Adipocyte (in vitro differentiated cells): ENCODE measurements at regions not wholly inside any gene's neighbourhood (a gene's known extent, or its start where the extent isn't known, plus 50 kb on each side); places are given as distances from the start of the nearest gene placed in this dataset.

ENCODE experiments used
- DNase-seq: peaks from one replicate; pipeline ENCODE4 v3.0.0-alpha.2; 2015; ENCODE audit warnings: low read depth
- H3K27me3 ChIP-seq: replicated peaks from 2 replicates; pipeline ENCODE4 v1.7.0; 2013; ENCODE audit warnings: mild to moderate bottlenecking, low read length, moderate library complexity; ENCODE audit not compliant: control insufficient read depth, insufficient read depth
- H3K36me3 ChIP-seq: 2 replicates; pipeline ENCODE4 v1.7.0; 2013; ENCODE audit warnings: low read length, mild to moderate bottlenecking, moderate library complexity; ENCODE audit not compliant: control insufficient read depth, insufficient read depth, severe bottlenecking
- H3K4me1 ChIP-seq: 2 replicates; pipeline ENCODE4 v1.7.0; 2013; ENCODE audit warnings: mild to moderate bottlenecking, low read length, moderate library complexity; ENCODE audit not compliant: control insufficient read depth, insufficient read depth
- H3K4me3 ChIP-seq: 2 replicates; pipeline ENCODE4 v1.7.0; 2013; ENCODE audit warnings: mild to moderate bottlenecking, low read length, moderate library complexity
- H3K9ac ChIP-seq: 2 replicates; pipeline ENCODE4 v1.7.0; 2013; ENCODE audit warnings: mild to moderate bottlenecking, low read length, moderate library complexity
- H3K9me3 ChIP-seq: 2 replicates; pipeline ENCODE4 v1.7.0; 2013; ENCODE audit warnings: mild to moderate bottlenecking, low read length, moderate library complexity; ENCODE audit not compliant: control insufficient read depth

GRCh38 chr5:77948476-77948875 lies 172.3 kb upstream of the TBCA start:
- no peak overlapping the region for H3K9ac ChIP-seq
- H3K36me3 ChIP-seq = no peaks in the 10 kb centered on the region
- no peaks in the 10 kb centered on the region for H3K27me3 ChIP-seq
- no peak for DNase-seq
- no peak overlapping the region for H3K4me3 ChIP-seq
- H3K9me3 ChIP-seq = no peaks in the 10 kb centered on the region
- no peaks in the 10 kb centered on the region for H3K4me1 ChIP-seq

GRCh38 chr5:77947041-77947428 lies 170.9 kb upstream of the TBCA start:
- no peaks in the 10 kb centered on the region for H3K36me3 ChIP-seq
- H3K4me3 ChIP-seq = no peak overlapping the region
- H3K27me3 ChIP-seq = no peaks in the 10 kb centered on the region
- H3K4me1 ChIP-seq = no peaks in the 10 kb centered on the region
- DNase-seq = no peak
- no peaks in the 10 kb centered on the region for H3K9me3 ChIP-seq
- H3K9ac ChIP-seq = no peak overlapping the region

GRCh38 chr5:77946381-77947040 lies 170.4 kb upstream of the TBCA start:
- Histone ChIP-seq H3K27me3 (no peaks in the 10 kb centered on the region), H3K9me3 (no peaks in the 10 kb centered on the region), H3K9ac (no peak overlapping the region), H3K36me3 (no peaks in the 10 kb centered on the region), H3K4me3 (no peak overlapping the region), H3K4me1 (no peaks in the 10 kb centered on the region)
- no peak for DNase-seq

GRCh38 chr5:77945874-77946273 lies 169.7 kb upstream of the TBCA start:
- no peaks in the 10 kb centered on the region for H3K36me3 ChIP-seq
- H3K4me1 ChIP-seq = no peaks in the 10 kb centered on the region
- H3K9me3 ChIP-seq = no peaks in the 10 kb centered on the region
- no peak overlapping the region for H3K4me3 ChIP-seq
- no peak for DNase-seq
- H3K9ac ChIP-seq = no peak overlapping the region
- no peaks in the 10 kb centered on the region for H3K27me3 ChIP-seq

- no peak overlapping the region for H3K9ac ChIP-seq
- H3K9me3 ChIP-seq = no peaks in the 10 kb centered on the region
- H3K27me3 ChIP-seq = no peaks in the 10 kb centered on the region
- no peak for DNase-seq
- H3K36me3 ChIP-seq = no peaks in the 10 kb centered on the region
- H3K4me1 ChIP-seq = no peaks in the 10 kb centered on the region
- no peak overlapping the region for H3K4me3 ChIP-seq
Measured at GRCh38 chr5:77944757-77945340, 168.7 kb upstream of the TBCA start.

- no peak for DNase-seq
- Histone ChIP-seq H3K9ac (no peak overlapping the region), H3K4me3 (no peak overlapping the region), H3K27me3 (no peaks in the 10 kb centered on the region), H3K4me1 (no peaks in the 10 kb centered on the region), H3K36me3 (no peaks in the 10 kb centered on the region), H3K9me3 (no peaks in the 10 kb centered on the region)
Measured at GRCh38 chr5:77943851-77944250, 167.7 kb upstream of the TBCA start.

GRCh38 chr5:77942578-77943239 lies 166.6 kb upstream of the TBCA start:
- no peak for DNase-seq
- Histone ChIP-seq H3K9me3 (no peaks in the 10 kb centered on the region), H3K27me3 (peaks cover 5% of the 10 kb centered on the region), H3K4me3 (no peak overlapping the region), H3K36me3 (no peaks in the 10 kb centered on the region), H3K4me1 (peaks cover 4% of the 10 kb centered on the region), H3K9ac (no peak overlapping the region)

GRCh38 chr5:77937015-77937908 lies 161.1 kb upstream of the TBCA start:
- no peak for DNase-seq
- no peaks in the 10 kb centered on the region for H3K36me3 ChIP-seq
- peaks cover 7% of the 10 kb centered on the region for H3K4me1 ChIP-seq

GRCh38 chr5:77936365-77936693 lies 160.2 kb upstream of the TBCA start:
- Histone ChIP-seq H3K4me1 (peaks cover 7% of the 10 kb centered on the region), H3K9me3 (no peaks in the 10 kb centered on the region), H3K9ac (no peak overlapping the region), H3K27me3 (peaks cover 7% of the 10 kb centered on the region), H3K4me3 (no peak overlapping the region), H3K36me3 (no peaks in the 10 kb centered on the region)
- DNase-seq = no peak

More at GRCh38 chr5:77937015-77937908, 161.1 kb upstream of the TBCA start:
- Histone ChIP-seq H3K4me3 (no peak overlapping the region), H3K9me3 (no peaks in the 10 kb centered on the region), H3K9ac (no peak overlapping the region), H3K27me3 (peaks cover 7% of the 10 kb centered on the region)

GRCh38 chr5:77935506-77936364 lies 159.6 kb upstream of the TBCA start:
- peaks cover 7% of the 10 kb centered on the region for H3K4me1 ChIP-seq
- H3K9ac ChIP-seq = no peak overlapping the region
- no peak overlapping the region for H3K4me3 ChIP-seq
- H3K27me3 ChIP-seq = peaks cover 7% of the 10 kb centered on the region
- no peak for DNase-seq
- H3K36me3 ChIP-seq = no peaks in the 10 kb centered on the region
- H3K9me3 ChIP-seq = no peaks in the 10 kb centered on the region
